ENCODE measurements at regions not wholly inside any gene's neighbourhood (a gene's known extent, or its start where the extent isn't known, plus 50 kb on each side); places are given as distances from the start of the nearest gene placed in this dataset.

GRCh38 chr12:33708935-33709334 is 269.3 kb upstream of the SYT10 start:
- Histone ChIP-seq H3K4me1 (no peaks in the 10 kb centered on the region), H3K4me3 (no peak overlapping the region), H3K27ac (no peak overlapping the region), H3K27me3 (ENCODE audit: low read depth) (no peaks in the 10 kb centered on the region), H3K9me3 (no peaks in the 10 kb centered on the region), H3K36me3 (no peaks in the 10 kb centered on the region)
- DNase-seq (no peak), ATAC-seq (no peak)
- TF ChIP-seq CTCF (IDR thresholded peaks at IDR 0.05), result no peak
- intact Hi-C loops (cut with DNase I), result no loop called here

DNA sequence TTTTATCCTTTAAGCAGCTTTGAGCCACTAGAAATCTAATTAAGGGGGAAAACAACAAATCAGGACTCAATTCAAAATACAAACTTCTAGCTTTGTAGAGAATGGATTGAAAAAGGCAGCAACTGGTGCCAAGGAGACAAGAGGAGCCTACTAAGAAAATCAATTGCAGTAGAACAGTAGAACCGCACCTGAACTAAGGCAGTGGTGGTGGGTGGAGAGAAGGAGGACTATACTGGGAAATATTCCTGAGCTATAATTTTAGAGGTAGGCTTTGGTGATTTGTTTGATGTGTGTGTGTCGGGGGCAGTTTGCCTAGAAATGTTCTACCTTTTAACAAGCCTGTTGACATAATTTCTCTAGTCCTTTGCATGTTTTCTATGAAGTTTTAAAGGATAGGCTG is 270.9 kb upstream of the SYT10 start:
- no peak for DNase-seq

GRCh38 chr12:33718631-33719030 is 279.0 kb upstream of the SYT10 start:
- intact Hi-C loops (cut with DNase I), result no loop called here
- ATAC-seq, result no peak
- H3K27ac ChIP-seq, result no peak overlapping the region
- H3K27me3 ChIP-seq (ENCODE audit: low read depth), result no peaks in the 10 kb centered on the region
- no peaks in the 10 kb centered on the region for H3K36me3 ChIP-seq
- no peak for DNase-seq
- H3K4me3 ChIP-seq, result no peak overlapping the region
- no peaks in the 10 kb centered on the region for H3K4me1 ChIP-seq
- no peaks in the 10 kb centered on the region for H3K9me3 ChIP-seq
- TF ChIP-seq CTCF (IDR thresholded peaks at IDR 0.05), result no peak

More for the DNA sequence above, 270.9 kb upstream of the SYT10 start:
- no peak for ATAC-seq
- H3K27ac ChIP-seq, result no peak overlapping the region
- H3K36me3 ChIP-seq, result no peaks in the 10 kb centered on the region
- H3K4me1 ChIP-seq, result no peaks in the 10 kb centered on the region
- H3K4me3 ChIP-seq, result no peak overlapping the region
- H3K27me3 ChIP-seq (ENCODE audit: low read depth), result no peaks in the 10 kb centered on the region
- intact Hi-C loops (cut with DNase I), result no loop called here
- TF ChIP-seq CTCF (IDR thresholded peaks at IDR 0.05), result no peak
- no peaks in the 10 kb centered on the region for H3K9me3 ChIP-seq

GRCh38 chr12:33721561-33721960 is 281.9 kb upstream of the SYT10 start:
- H3K27me3 ChIP-seq (ENCODE audit: low read depth), result no peaks in the 10 kb centered on the region
- H3K27ac ChIP-seq, result no peak overlapping the region
- ATAC-seq (no peak), DNase-seq (no peak)
- H3K9me3 ChIP-seq, result no peaks in the 10 kb centered on the region
- H3K4me1 ChIP-seq, result no peaks in the 10 kb centered on the region
- no peaks in the 10 kb centered on the region for H3K36me3 ChIP-seq
- no peak for TF ChIP-seq CTCF (IDR thresholded peaks at IDR 0.05)
- no peak overlapping the region for H3K4me3 ChIP-seq
- intact Hi-C loops (cut with DNase I), result no loop called here

DNA sequence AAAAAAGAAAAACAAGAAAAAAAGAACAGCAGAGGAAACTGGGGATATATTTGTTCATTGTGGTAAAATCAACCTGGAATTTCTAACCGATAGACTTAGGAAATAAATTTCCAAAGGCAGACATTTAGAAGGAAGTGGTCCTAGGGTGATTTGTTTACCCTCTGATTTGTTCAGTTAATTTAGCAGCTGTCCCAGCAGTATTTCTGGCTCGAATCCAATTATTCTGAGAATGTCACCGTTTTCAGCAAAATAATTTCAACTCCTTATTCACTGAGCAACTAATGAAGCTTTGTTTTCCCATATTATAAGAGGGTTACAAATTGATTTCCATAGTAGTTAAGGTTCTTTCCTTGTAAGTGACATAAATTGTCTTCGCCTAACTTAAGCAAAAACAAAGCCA is 285.2 kb upstream of the SYT10 start:
- H3K9me3 ChIP-seq, result no peaks in the 10 kb centered on the region
- ATAC-seq, result no peak
- TF ChIP-seq CTCF (IDR thresholded peaks at IDR 0.05), result no peak

DNA sequence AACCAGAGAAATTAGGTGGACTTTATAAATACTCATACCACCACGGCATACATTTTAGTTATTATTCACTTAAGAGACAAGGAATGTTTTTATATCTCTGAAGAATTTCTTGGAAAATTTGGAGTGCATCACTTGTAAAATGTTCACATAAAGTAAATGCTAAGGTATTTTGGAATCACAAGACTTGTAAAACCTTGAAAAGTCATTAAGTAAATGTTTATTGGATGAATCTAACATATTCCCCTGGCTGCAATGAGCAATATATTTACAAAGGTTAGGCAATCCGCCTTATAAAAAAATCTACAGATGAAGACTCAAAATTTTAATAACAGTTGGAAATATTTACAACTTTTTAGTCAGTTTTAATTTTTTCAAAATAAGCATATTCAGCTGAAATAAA is 287.4 kb upstream of the ALG10 start:
- TF ChIP-seq CTCF (IDR thresholded peaks at IDR 0.05), result no peak
- no peak overlapping the region for H3K4me3 ChIP-seq
- H3K27ac ChIP-seq, result no peak overlapping the region
- DNase-seq, result no peak
- intact Hi-C loops (cut with DNase I), result no loop called here
- no peaks in the 10 kb centered on the region for H3K36me3 ChIP-seq
- H3K27me3 ChIP-seq (ENCODE audit: low read depth), result no peaks in the 10 kb centered on the region
- no peak for ATAC-seq
- no peaks in the 10 kb centered on the region for H3K9me3 ChIP-seq
- H3K4me1 ChIP-seq, result no peaks in the 10 kb centered on the region

More for the DNA sequence above, 285.2 kb upstream of the SYT10 start:
- Histone ChIP-seq H3K4me1 (no peaks in the 10 kb centered on the region), H3K4me3 (no peak overlapping the region), H3K27me3 (ENCODE audit: low read depth) (no peaks in the 10 kb centered on the region), H3K27ac (no peak overlapping the region), H3K36me3 (no peaks in the 10 kb centered on the region)
- intact Hi-C loops (cut with DNase I), result no loop called here
- DNase-seq, result no peak
